ENCODE measurements at regions not wholly inside any gene's neighbourhood (a gene's known extent, or its start where the extent isn't known, plus 50 kb on each side); places are given as distances from the start of the nearest gene placed in this dataset.
A peak's percentile ranks its signal among the peaks of the same experiment; 100 is the strongest.
"Not testable (repeated sequence)": the region's sequence is repeated elsewhere in the genome, so short reads cannot be mapped to it uniquely, and the experiment has no call there.

GRCh38 chr7:81221527-81222217, 302.8 kb upstream of the SEMA3C start:
- DNase-seq (ENCODE audit: low spot score) = no peak

GRCh38 chr7:81218480-81219106, 299.7 kb upstream of the SEMA3C start:
- no peak for DNase-seq (ENCODE audit: low spot score)

GRCh38 chr7:81213394-81213793, 294.5 kb upstream of the SEMA3C start:
- DNase-seq (ENCODE audit: low spot score) = no peak

GRCh38 chr7:81211934-81212320, 293.1 kb upstream of the SEMA3C start:
- no peak for DNase-seq (ENCODE audit: low spot score)

- no peak for DNase-seq (ENCODE audit: low spot score)
Measured at GRCh38 chr7:81211204-81211933, 292.5 kb upstream of the SEMA3C start.

GRCh38 chr7:81210137-81211064, 291.6 kb upstream of the SEMA3C start:
- DNase-seq (ENCODE audit: low spot score) = no peak

GRCh38 chr7:81209059-81209458, 290.2 kb upstream of the SEMA3C start:
- no peak for DNase-seq (ENCODE audit: low spot score)

GRCh38 chr7:81207801-81208200, 288.9 kb upstream of the SEMA3C start:
- no peak for DNase-seq (ENCODE audit: low spot score)

- DNase-seq (ENCODE audit: low spot score) = no peak
Measured at GRCh38 chr7:81206667-81207360, 288.0 kb upstream of the SEMA3C start.

- DNase-seq (ENCODE audit: low spot score) = no peak
Measured at GRCh38 chr7:81206217-81206616, 287.4 kb upstream of the SEMA3C start.

GRCh38 chr7:81201188-81201587, 282.3 kb upstream of the SEMA3C start:
- no peak for DNase-seq (ENCODE audit: low spot score)

GRCh38 chr7:81198766-81199165, 279.9 kb upstream of the SEMA3C start:
- DNase-seq (ENCODE audit: low spot score) = no peak

GRCh38 chr7:81197266-81197665, 278.4 kb upstream of the SEMA3C start:
- DNase-seq (ENCODE audit: low spot score) = no peak

GRCh38 chr7:81195033-81195432, 276.2 kb upstream of the SEMA3C start:
- no peak for DNase-seq (ENCODE audit: low spot score)

- DNase-seq (ENCODE audit: low spot score) = peak; percentile 4
Measured at GRCh38 chr7:81190997-81191768, 272.3 kb upstream of the SEMA3C start.

- DNase-seq (ENCODE audit: low spot score) = no peak
Measured at GRCh38 chr7:81187753-81188152, 268.9 kb upstream of the SEMA3C start.

GRCh38 chr7:81186691-81187090, 267.8 kb upstream of the SEMA3C start:
- DNase-seq (ENCODE audit: low spot score) = no peak

GRCh38 chr7:81185072-81185471, 266.2 kb upstream of the SEMA3C start:
- no peak for DNase-seq (ENCODE audit: low spot score)

GRCh38 chr7:81183326-81183725, 264.5 kb upstream of the SEMA3C start:
- DNase-seq (ENCODE audit: low spot score) = no peak

GRCh38 chr7:81182056-81182455, 263.2 kb upstream of the SEMA3C start:
- not testable (repeated sequence) for DNase-seq (ENCODE audit: low spot score)

GRCh38 chr7:81181066-81181465, 262.2 kb upstream of the SEMA3C start:
- DNase-seq (ENCODE audit: low spot score) = no peak
